ENCODE measurements at regions not wholly inside any gene's neighbourhood (a gene's known extent, or its start where the extent isn't known, plus 50 kb on each side); places are given as distances from the start of the nearest gene placed in this dataset.

- TF ChIP-seq CTCF (conservative IDR thresholded peaks at IDR 0.05; ENCODE audit: low read depth, low read length) (no peak), EZH2 (IDR thresholded peaks at IDR 0.05; ENCODE audit: borderline replicate concordance, low read depth, low read length, poor library complexity, severe bottlenecking) (no peak)
Observed at GRCh38 chr18:60067426-60068210, 167.8 kb downstream of the PMAIP1 start.

Data from A673 (cell line).